ENCODE measurements at regions not wholly inside any gene's neighbourhood (a gene's known extent, or its start where the extent isn't known, plus 50 kb on each side); places are given as distances from the start of the nearest gene placed in this dataset.
"Not testable (repeated sequence)": the region's sequence is repeated elsewhere in the genome, so short reads cannot be mapped to it uniquely, and the experiment has no call there.

- Histone ChIP-seq H3K27ac (ENCODE audit: low read length) (no peak overlapping the region), H3K4me2 (ENCODE audit: insufficient read depth, low read length) (no peak overlapping the region)
Measured at GRCh38 chr10:17528306-17528862, 74.0 kb upstream of the ST8SIA6 start.

GRCh38 chr10:17527514-17528146 lies 73.2 kb upstream of the ST8SIA6 start:
- no peak overlapping the region for H3K4me2 ChIP-seq (ENCODE audit: insufficient read depth, low read length)
- H3K27me3 ChIP-seq (ENCODE audit: insufficient read depth, low read length, poor library complexity), result no peaks in the 10 kb centered on the region
- H3K36me3 ChIP-seq (ENCODE audit: insufficient read depth, low read length), result no peaks in the 10 kb centered on the region
- ATAC-seq (ENCODE audit: insufficient read depth, low read depth) (no peak), DNase-seq (no peak)
- no peak overlapping the region for H3K9ac ChIP-seq (ENCODE audit: low read depth, low read length)
- H3K9me3 ChIP-seq (ENCODE audit: insufficient read depth, low read length, severe bottlenecking), result no peaks in the 10 kb centered on the region
- H3K79me2 ChIP-seq (ENCODE audit: insufficient read depth, low read length), result no peaks in the 10 kb centered on the region
- no peaks in the 10 kb centered on the region for H4K20me1 ChIP-seq (ENCODE audit: insufficient read depth, low read length)
- no peak overlapping the region for H3K4me3 ChIP-seq (ENCODE audit: low read depth in 1 of 2, low read length in 2 of 2)
- H3K4me1 ChIP-seq (ENCODE audit: insufficient read depth, low read length), result no peaks in the 10 kb centered on the region
- TF ChIP-seq EZH2 (IDR thresholded peaks at IDR 0.05; ENCODE audit: borderline replicate concordance, low read depth, low read length, severe bottlenecking) (no peak), CTCF (IDR thresholded peaks at IDR 0.05; ENCODE audit: borderline replicate concordance, extremely low read depth, low read length, poor library complexity, severe bottlenecking) (no peak)
- H2AFZ ChIP-seq (ENCODE audit: low read depth, low read length), result no peak overlapping the region
- no peak overlapping the region for H3K27ac ChIP-seq (ENCODE audit: low read length)

More at GRCh38 chr10:17528306-17528862, 74.0 kb upstream of the ST8SIA6 start:
- no peak for DNase-seq
- H3K4me3 ChIP-seq (ENCODE audit: low read depth in 1 of 2, low read length in 2 of 2), result no peak overlapping the region
- ATAC-seq (ENCODE audit: insufficient read depth, low read depth), result no peak
- H4K20me1 ChIP-seq (ENCODE audit: insufficient read depth, low read length), result no peaks in the 10 kb centered on the region
- H3K9ac ChIP-seq (ENCODE audit: low read depth, low read length), result no peak overlapping the region
- no peaks in the 10 kb centered on the region for H3K79me2 ChIP-seq (ENCODE audit: insufficient read depth, low read length)
- H3K4me1 ChIP-seq (ENCODE audit: insufficient read depth, low read length), result no peaks in the 10 kb centered on the region
- TF ChIP-seq EZH2 (IDR thresholded peaks at IDR 0.05; ENCODE audit: borderline replicate concordance, low read depth, low read length, severe bottlenecking) (no peak), CTCF (IDR thresholded peaks at IDR 0.05; ENCODE audit: borderline replicate concordance, extremely low read depth, low read length, poor library complexity, severe bottlenecking) (no peak)
- no peaks in the 10 kb centered on the region for H3K9me3 ChIP-seq (ENCODE audit: insufficient read depth, low read length, severe bottlenecking)
- no peaks in the 10 kb centered on the region for H3K36me3 ChIP-seq (ENCODE audit: insufficient read depth, low read length)
- H2AFZ ChIP-seq (ENCODE audit: low read depth, low read length), result no peak overlapping the region
- H3K27me3 ChIP-seq (ENCODE audit: insufficient read depth, low read length, poor library complexity), result no peaks in the 10 kb centered on the region

GRCh38 chr10:17526571-17526970 lies 72.2 kb upstream of the ST8SIA6 start:
- not testable (repeated sequence) for ATAC-seq (ENCODE audit: insufficient read depth, low read depth); H3K79me2 ChIP-seq (ENCODE audit: insufficient read depth, low read length); H3K9ac ChIP-seq (ENCODE audit: low read depth, low read length); H3K4me3 ChIP-seq (ENCODE audit: low read depth in 1 of 2, low read length in 2 of 2); H3K36me3 ChIP-seq (ENCODE audit: insufficient read depth, low read length); DNase-seq; H4K20me1 ChIP-seq (ENCODE audit: insufficient read depth, low read length); H3K27ac ChIP-seq (ENCODE audit: low read length); H3K9me3 ChIP-seq (ENCODE audit: insufficient read depth, low read length, severe bottlenecking); H3K4me1 ChIP-seq (ENCODE audit: insufficient read depth, low read length); H3K4me2 ChIP-seq (ENCODE audit: insufficient read depth, low read length); H3K27me3 ChIP-seq (ENCODE audit: insufficient read depth, low read length, poor library complexity); H2AFZ ChIP-seq (ENCODE audit: low read depth, low read length)

GRCh38 chr10:17523917-17524316 lies 69.5 kb upstream of the ST8SIA6 start:
- Histone ChIP-seq H3K4me2 (ENCODE audit: insufficient read depth, low read length) (no peak overlapping the region), H3K27ac (ENCODE audit: low read length) (no peak overlapping the region), H2AFZ (ENCODE audit: low read depth, low read length) (no peak overlapping the region), H3K4me3 (ENCODE audit: low read depth in 1 of 2, low read length in 2 of 2) (no peak overlapping the region), H4K20me1 (ENCODE audit: insufficient read depth, low read length) (no peaks in the 10 kb centered on the region), H3K36me3 (ENCODE audit: insufficient read depth, low read length) (no peaks in the 10 kb centered on the region), H3K79me2 (ENCODE audit: insufficient read depth, low read length) (no peaks in the 10 kb centered on the region), H3K4me1 (ENCODE audit: insufficient read depth, low read length) (no peaks in the 10 kb centered on the region), H3K9me3 (ENCODE audit: insufficient read depth, low read length, severe bottlenecking) (no peaks in the 10 kb centered on the region), H3K27me3 (ENCODE audit: insufficient read depth, low read length, poor library complexity) (no peaks in the 10 kb centered on the region), H3K9ac (ENCODE audit: low read depth, low read length) (no peak overlapping the region)
- TF ChIP-seq CTCF (IDR thresholded peaks at IDR 0.05; ENCODE audit: borderline replicate concordance, extremely low read depth, low read length, poor library complexity, severe bottlenecking), result no peak
- no peak for TF ChIP-seq EZH2 (IDR thresholded peaks at IDR 0.05; ENCODE audit: borderline replicate concordance, low read depth, low read length, severe bottlenecking)
- ATAC-seq (ENCODE audit: insufficient read depth, low read depth) (no peak), DNase-seq (no peak)
